Neural progenitor cell (in vitro differentiated cells): ENCODE measurements at regions not wholly inside any gene's neighbourhood (a gene's known extent, or its start where the extent isn't known, plus 50 kb on each side); places are given as distances from the start of the nearest gene placed in this dataset.
A peak's percentile ranks its signal among the peaks of the same experiment; 100 is the strongest.

Source experiments
- DNase-seq: peaks from one replicate; pipeline ENCODE4 v3.0.0-alpha.2; 2016; ENCODE audit warnings: low spot score
- H2AFZ ChIP-seq: fragments of 200-600 bp; sonication (generic); replicated peaks from 2 replicates; pipeline ENCODE4 v1.6.1; 2016; ENCODE audit warnings: antibody characterized with exemption
- H3F3A ChIP-seq: fragments of 200-600 bp; sonication (generic); 2 replicates; pipeline ENCODE4 v1.6.1; 2016; ENCODE audit warnings: antibody characterized with exemption, low read depth
- H3K27ac ChIP-seq: fragments of 200-600 bp; sonication (generic); 2 replicates; pipeline ENCODE4 v1.5.1; 2016; ENCODE audit warnings: mild to moderate bottlenecking
- H3K27me3 ChIP-seq: fragments of 200-600 bp; sonication (generic); 2 replicates; pipeline ENCODE4 v1.6.1; 2016; ENCODE audit warnings: mild to moderate bottlenecking, moderate library complexity
- H3K36me3 ChIP-seq: fragments of 200-600 bp; sonication (generic); 2 replicates; pipeline ENCODE4 v1.5.1; 2016
- H3K4me1 ChIP-seq: fragments of 200-600 bp; sonication (generic); 2 replicates; pipeline ENCODE4 v1.6.1; 2016; ENCODE audit warnings: mixed run types
- H3K4me2 ChIP-seq: fragments of 200-600 bp; sonication (generic); 2 replicates; pipeline ENCODE4 v1.6.1; 2016
- H3K4me3 ChIP-seq: fragments of 200-600 bp; sonication (generic); 2 replicates; pipeline ENCODE4 v1.5.1; 2016
- H3K79me2 ChIP-seq: fragments of 200-600 bp; sonication (generic); 2 replicates; pipeline ENCODE4 v1.6.1; 2016; ENCODE audit warnings: low read depth
- H3K9ac ChIP-seq: fragments of 200-600 bp; sonication (generic); 2 replicates; pipeline ENCODE4 v1.6.1; 2016
- H3K9me3 ChIP-seq: fragments of 200-600 bp; sonication (generic); 2 replicates; pipeline ENCODE4 v1.5.1; 2016; ENCODE audit warnings: low read depth
- H4K20me1 ChIP-seq: fragments of 200-600 bp; sonication (generic); 2 replicates; pipeline ENCODE4 v1.6.1; 2016; ENCODE audit warnings: low read depth
- H3K27ac Mint-ChIP-seq: 3 replicates; pipeline ENCODE4 v1.8.0; 2021; ENCODE audit warnings: mixed read lengths
- H3K27me3 Mint-ChIP-seq: 2 replicates; pipeline ENCODE4 v1.8.0; 2022; ENCODE audit warnings: low read depth, mild to moderate bottlenecking, inconsistent platforms, moderate library complexity, mixed read lengths; ENCODE audit not compliant: insufficient read depth
- H3K36me3 Mint-ChIP-seq: 3 replicates; pipeline ENCODE4 v1.8.0; 2021; ENCODE audit warnings: mixed read lengths
- H3K4me1 Mint-ChIP-seq: 3 replicates; pipeline ENCODE4 v1.8.0; 2021; ENCODE audit warnings: mixed read lengths
- H3K4me3 Mint-ChIP-seq: 3 replicates; pipeline ENCODE4 v1.8.0; 2021; ENCODE audit warnings: mild to moderate bottlenecking, moderate library complexity, mixed read lengths
- H3K9me3 Mint-ChIP-seq: 3 replicates; pipeline ENCODE4 v1.8.0; 2020; ENCODE audit warnings: mixed read lengths
- CTCF ChIP-seq: fragments of 200-600 bp; sonication (generic); IDR thresholded peaks from 2 replicates; pipeline ENCODE4 v1.5.1; 2017; ENCODE audit warnings: antibody characterized with exemption, mild to moderate bottlenecking
- EZH2 ChIP-seq: fragments of 200-600 bp; sonication (generic); IDR thresholded peaks from 2 replicates; pipeline ENCODE4 v1.6.1; 2017; ENCODE audit warnings: antibody characterized with exemption, mild to moderate bottlenecking, moderate library complexity
- EZH2phosphoT487 ChIP-seq: fragments of 200-600 bp; sonication (generic); IDR thresholded peaks from 2 replicates; pipeline ENCODE4 v1.6.1; 2017; ENCODE audit warnings: antibody characterized with exemption

GRCh38 chr15:92819278-92820235 lies 80.6 kb upstream of the CHD2 start:
- peak overlapping the region; percentile 99 for H3K27ac Mint-ChIP-seq
- peak overlapping the region; percentile 94 for H3K27ac ChIP-seq
- DNase-seq: no peak
- H3K4me2 ChIP-seq: peak overlapping the region; percentile 82
- peaks cover 61% of the 10 kb centered on the region for H3K4me1 ChIP-seq
- H2AFZ ChIP-seq: peak overlapping the region; percentile 65
- no peaks in the 10 kb centered on the region for H3K9me3 Mint-ChIP-seq
- peaks cover 3% of the 10 kb centered on the region for H3K27me3 Mint-ChIP-seq
- H3K4me3 Mint-ChIP-seq: peak overlapping the region; percentile 78
- peaks cover 52% of the 10 kb centered on the region for H3F3A ChIP-seq
- no peaks in the 10 kb centered on the region for H3K36me3 ChIP-seq
- peak overlapping the region; percentile 7 for H3K9ac ChIP-seq
- no peaks in the 10 kb centered on the region for H4K20me1 ChIP-seq
- no peaks in the 10 kb centered on the region for H3K9me3 ChIP-seq
- peak overlapping the region; percentile 45 for H3K4me3 ChIP-seq
- H3K27me3 ChIP-seq: no peaks in the 10 kb centered on the region
- H3K79me2 ChIP-seq: peaks cover 33% of the 10 kb centered on the region
- TF ChIP-seq EZH2: no peak
- TF ChIP-seq CTCF: no peak
- no peak for TF ChIP-seq EZH2phosphoT487
- H3K4me1 Mint-ChIP-seq: peaks cover 68% of the 10 kb centered on the region
- no peaks in the 10 kb centered on the region for H3K36me3 Mint-ChIP-seq

DNA sequence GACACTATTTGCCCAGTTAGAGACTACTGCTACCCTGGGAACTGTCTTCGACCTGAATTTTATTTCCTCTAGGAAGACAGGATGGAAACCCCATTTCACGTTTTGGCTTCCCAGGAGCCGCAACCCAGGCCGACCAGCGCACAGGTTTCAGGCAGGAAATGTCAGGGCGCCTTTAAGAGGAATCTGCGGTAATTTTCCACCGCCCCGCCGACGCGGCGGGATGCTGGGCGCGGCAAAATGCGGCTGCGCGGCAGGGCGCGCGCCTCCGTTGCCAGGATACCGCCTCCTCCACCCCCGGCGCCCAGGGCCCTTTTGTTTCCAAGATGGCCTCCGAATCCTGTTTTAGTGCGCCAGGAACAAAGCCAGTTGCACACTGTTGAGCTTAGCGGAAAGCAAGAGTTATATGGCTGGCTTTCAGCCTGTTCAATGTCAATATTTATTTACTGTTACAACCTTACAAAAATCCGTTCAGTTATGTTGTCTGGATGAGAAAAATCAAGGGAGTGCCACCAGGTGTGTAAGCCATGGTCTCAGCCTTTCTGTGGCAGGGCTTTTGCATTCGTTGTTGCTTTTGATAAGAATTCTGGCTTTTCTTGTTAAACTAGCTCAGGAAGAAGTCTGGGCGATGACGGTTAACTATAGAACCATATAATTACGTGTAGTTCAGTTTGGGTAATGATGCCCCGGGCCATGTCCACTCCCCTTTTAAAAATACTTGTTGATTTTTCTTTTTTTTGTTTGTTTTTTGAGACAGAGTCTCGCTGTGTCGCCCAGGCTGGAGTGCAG lies 79.7 kb upstream of the CHD2 start:
- Histone ChIP-seq H3K9me3 (no peaks in the 10 kb centered on the region), H3K9ac (peak overlapping the region; percentile 9), H3K79me2 (peaks cover 33% of the 10 kb centered on the region), H3K4me2 (peak overlapping the region; percentile 82), H3K27me3 (no peaks in the 10 kb centered on the region), H2AFZ (peak overlapping the region; percentile 5), H3F3A (peaks cover 54% of the 10 kb centered on the region), H3K4me3 (peak overlapping the region; percentile 45), H3K36me3 (no peaks in the 10 kb centered on the region), H3K27ac (peak overlapping the region; percentile 94), H3K4me1 (peaks cover 63% of the 10 kb centered on the region), H4K20me1 (no peaks in the 10 kb centered on the region)
- H3K4me1 Mint-ChIP-seq: peaks cover 72% of the 10 kb centered on the region
- peaks cover 3% of the 10 kb centered on the region for H3K27me3 Mint-ChIP-seq
- H3K4me3 Mint-ChIP-seq: peak overlapping the region; percentile 78
- TF ChIP-seq CTCF (no peak), EZH2phosphoT487 (no peak), EZH2 (no peak)
- no peaks in the 10 kb centered on the region for H3K9me3 Mint-ChIP-seq
- H3K36me3 Mint-ChIP-seq: no peaks in the 10 kb centered on the region
- peak overlapping the region; percentile 99 for H3K27ac Mint-ChIP-seq
- DNase-seq: peak; percentile 97

DNA sequence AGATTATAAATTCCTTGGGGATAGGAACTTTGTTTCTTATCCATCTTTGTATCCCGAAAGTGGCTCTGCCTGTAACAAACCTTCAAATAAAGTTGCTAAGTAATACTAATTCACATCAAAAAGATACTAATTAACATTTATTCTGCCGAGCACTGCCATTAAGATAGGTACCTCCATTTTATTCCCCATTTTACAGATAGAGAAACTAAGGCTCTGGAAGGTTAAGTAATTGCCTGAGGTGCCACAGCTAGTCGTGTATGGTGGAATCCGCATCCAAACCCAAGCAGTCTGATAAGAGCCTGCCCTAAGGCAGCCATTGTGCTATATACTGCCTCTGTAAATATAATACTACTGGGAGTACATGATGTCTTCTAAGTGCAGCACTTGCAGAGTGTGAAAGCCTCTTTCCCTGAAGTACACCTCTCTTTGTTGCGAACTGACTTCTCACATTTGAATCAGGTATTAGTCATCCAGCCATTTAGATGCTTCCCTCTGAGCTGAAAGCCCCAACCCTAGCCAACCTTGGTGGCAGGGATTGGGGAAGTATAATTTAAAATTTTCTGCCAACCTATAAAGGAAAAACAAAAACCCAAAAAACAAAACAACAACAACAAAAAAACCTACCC lies 78.5 kb upstream of the CHD2 start:
- peak overlapping the region; percentile 98 for H3K27ac Mint-ChIP-seq
- no peaks in the 10 kb centered on the region for H3K9me3 ChIP-seq
- peaks cover 33% of the 10 kb centered on the region for H3K79me2 ChIP-seq
- peak overlapping the region; percentile 64 for H3K4me2 ChIP-seq
- peaks cover 54% of the 10 kb centered on the region for H3F3A ChIP-seq
- DNase-seq: no peak
- H3K4me1 ChIP-seq: peaks cover 65% of the 10 kb centered on the region
- H3K27me3 Mint-ChIP-seq: peaks cover 3% of the 10 kb centered on the region
- no peak overlapping the region for H3K9ac ChIP-seq
- no peaks in the 10 kb centered on the region for H3K36me3 Mint-ChIP-seq
- peak overlapping the region; percentile 34 for H3K4me3 Mint-ChIP-seq
- no peaks in the 10 kb centered on the region for H4K20me1 ChIP-seq
- H3K27me3 ChIP-seq: no peaks in the 10 kb centered on the region
- TF ChIP-seq EZH2: no peak
- no peak for TF ChIP-seq CTCF
- H3K36me3 ChIP-seq: no peaks in the 10 kb centered on the region
- no peaks in the 10 kb centered on the region for H3K9me3 Mint-ChIP-seq
- no peak overlapping the region for H2AFZ ChIP-seq
- peaks cover 76% of the 10 kb centered on the region for H3K4me1 Mint-ChIP-seq
- H3K4me3 ChIP-seq: no peak overlapping the region
- H3K27ac ChIP-seq: peak overlapping the region; percentile 92
